ENCODE measurements at regions not wholly inside any gene's neighbourhood (a gene's known extent, or its start where the extent isn't known, plus 50 kb on each side); places are given as distances from the start of the nearest gene placed in this dataset.
"Not testable (repeated sequence)": the region's sequence is repeated elsewhere in the genome, so short reads cannot be mapped to it uniquely, and the experiment has no call there.

GRCh38 chr13:50167967-50168366 is 152.7 kb downstream of the KCNRG start:
- Histone ChIP-seq H3K27ac (ENCODE audit: insufficient read depth, low read length, poor library complexity, severe bottlenecking) (no peak overlapping the region), H3K27me3 (replicated peaks; ENCODE audit: control insufficient read depth, insufficient read depth, low read length, poor library complexity, severe bottlenecking) (no peaks in the 10 kb centered on the region), H3K4me1 (ENCODE audit: control insufficient read depth, insufficient read depth, low read length, poor library complexity, severe bottlenecking) (no peaks in the 10 kb centered on the region), H3K4me3 (ENCODE audit: insufficient read depth, low read depth, low read length, poor library complexity, severe bottlenecking) (no peak overlapping the region), H3K9me3 (ENCODE audit: control insufficient read depth, low read length) (no peaks in the 10 kb centered on the region), H3K36me3 (ENCODE audit: control insufficient read depth, insufficient read depth, low read length) (no peaks in the 10 kb centered on the region)
- DNase-seq, result no peak

- H3K36me3 ChIP-seq (ENCODE audit: control insufficient read depth, insufficient read depth, low read length), result no peaks in the 10 kb centered on the region
- no peaks in the 10 kb centered on the region for H3K9me3 ChIP-seq (ENCODE audit: control insufficient read depth, low read length)
- no peaks in the 10 kb centered on the region for H3K4me1 ChIP-seq (ENCODE audit: control insufficient read depth, insufficient read depth, low read length, poor library complexity, severe bottlenecking)
- no peak for DNase-seq
- no peaks in the 10 kb centered on the region for H3K27me3 ChIP-seq (replicated peaks; ENCODE audit: control insufficient read depth, insufficient read depth, low read length, poor library complexity, severe bottlenecking)
- no peak overlapping the region for H3K4me3 ChIP-seq (ENCODE audit: insufficient read depth, low read depth, low read length, poor library complexity, severe bottlenecking)
- no peak overlapping the region for H3K27ac ChIP-seq (ENCODE audit: insufficient read depth, low read length, poor library complexity, severe bottlenecking)
These were observed 153.5 kb downstream of the KCNRG start for GRCh38 chr13:50168786-50169185.

DNA sequence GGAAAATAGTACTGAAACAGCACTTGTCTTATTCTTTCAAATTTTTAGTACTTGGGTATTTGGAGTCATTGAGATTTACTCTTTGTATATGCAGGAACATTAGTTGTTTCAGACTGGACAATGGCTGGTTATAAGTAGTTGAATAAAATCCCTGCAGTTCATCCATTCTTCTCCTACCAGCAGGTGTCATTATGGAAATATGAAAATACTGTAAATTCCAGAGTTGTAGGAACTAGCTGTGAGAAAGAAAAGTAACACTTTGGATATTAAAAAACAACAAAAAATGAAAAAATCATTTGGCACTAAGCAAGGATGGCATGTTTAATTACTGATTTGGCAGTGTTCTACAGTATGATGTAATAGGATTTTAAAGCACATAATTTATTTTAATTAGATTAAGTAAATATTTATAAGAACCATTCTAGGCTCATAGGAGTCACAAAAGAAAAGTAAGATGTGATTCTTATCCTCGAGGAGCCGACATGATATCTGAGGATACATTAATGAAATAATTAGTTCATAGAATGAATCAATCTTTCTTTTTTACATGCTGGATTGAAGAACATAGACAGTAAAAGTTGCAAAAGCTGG is 155.3 kb downstream of the KCNRG start:
- DNase-seq, result no peak
- Histone ChIP-seq H3K27me3 (replicated peaks; ENCODE audit: control insufficient read depth, insufficient read depth, low read length, poor library complexity, severe bottlenecking) (no peaks in the 10 kb centered on the region), H3K9me3 (ENCODE audit: control insufficient read depth, low read length) (no peaks in the 10 kb centered on the region), H3K4me1 (ENCODE audit: control insufficient read depth, insufficient read depth, low read length, poor library complexity, severe bottlenecking) (no peaks in the 10 kb centered on the region), H3K4me3 (ENCODE audit: insufficient read depth, low read depth, low read length, poor library complexity, severe bottlenecking) (no peak overlapping the region), H3K36me3 (ENCODE audit: control insufficient read depth, insufficient read depth, low read length) (no peaks in the 10 kb centered on the region), H3K27ac (ENCODE audit: insufficient read depth, low read length, poor library complexity, severe bottlenecking) (no peak overlapping the region)

- no peak for DNase-seq
- H3K36me3 ChIP-seq (ENCODE audit: control insufficient read depth, insufficient read depth, low read length), result no peaks in the 10 kb centered on the region
- no peaks in the 10 kb centered on the region for H3K27me3 ChIP-seq (replicated peaks; ENCODE audit: control insufficient read depth, insufficient read depth, low read length, poor library complexity, severe bottlenecking)
- H3K4me3 ChIP-seq (ENCODE audit: insufficient read depth, low read depth, low read length, poor library complexity, severe bottlenecking), result no peak overlapping the region
- H3K27ac ChIP-seq (ENCODE audit: insufficient read depth, low read length, poor library complexity, severe bottlenecking), result no peak overlapping the region
- no peaks in the 10 kb centered on the region for H3K4me1 ChIP-seq (ENCODE audit: control insufficient read depth, insufficient read depth, low read length, poor library complexity, severe bottlenecking)
- H3K9me3 ChIP-seq (ENCODE audit: control insufficient read depth, low read length), result no peaks in the 10 kb centered on the region
These were observed 156.5 kb downstream of the KCNRG start for GRCh38 chr13:50171590-50172282.

DNA sequence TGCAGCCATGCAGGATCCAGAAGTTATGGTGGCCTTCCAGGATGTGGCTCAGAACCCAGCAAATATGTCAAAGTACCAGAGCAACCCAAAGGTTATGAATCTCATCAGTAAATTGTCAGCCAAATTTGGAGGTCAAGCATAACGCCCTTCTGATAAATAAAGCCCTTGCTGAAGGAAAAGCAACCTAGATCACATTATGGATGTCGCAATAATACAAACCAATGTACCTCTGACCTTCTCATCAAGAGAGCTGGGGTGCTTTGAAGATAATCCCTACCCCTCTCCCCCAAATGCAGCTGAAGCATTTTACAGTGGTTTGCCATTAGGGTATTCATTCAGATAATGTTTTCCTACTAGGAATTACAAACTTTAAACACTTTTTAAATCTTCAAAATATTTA is 157.8 kb downstream of the KCNRG start:
- H3K9me3 ChIP-seq (ENCODE audit: control insufficient read depth, low read length); H3K36me3 ChIP-seq (ENCODE audit: control insufficient read depth, insufficient read depth, low read length): not testable (repeated sequence)

GRCh38 chr13:50174630-50175029 is 159.4 kb downstream of the KCNRG start:
- DNase-seq, result no peak
- H3K36me3 ChIP-seq (ENCODE audit: control insufficient read depth, insufficient read depth, low read length), result no peaks in the 10 kb centered on the region
- H3K27ac ChIP-seq (ENCODE audit: insufficient read depth, low read length, poor library complexity, severe bottlenecking), result no peak overlapping the region

More for the DNA sequence above, 157.8 kb downstream of the KCNRG start:
- H3K4me3 ChIP-seq (ENCODE audit: insufficient read depth, low read depth, low read length, poor library complexity, severe bottlenecking); H3K4me1 ChIP-seq (ENCODE audit: control insufficient read depth, insufficient read depth, low read length, poor library complexity, severe bottlenecking); H3K27me3 ChIP-seq (replicated peaks; ENCODE audit: control insufficient read depth, insufficient read depth, low read length, poor library complexity, severe bottlenecking); DNase-seq; H3K27ac ChIP-seq (ENCODE audit: insufficient read depth, low read length, poor library complexity, severe bottlenecking): not testable (repeated sequence)

GRCh38 chr13:50179977-50180376 is 164.7 kb downstream of the KCNRG start:
- DNase-seq, result no peak

More at GRCh38 chr13:50174630-50175029, 159.4 kb downstream of the KCNRG start:
- H3K4me1 ChIP-seq (ENCODE audit: control insufficient read depth, insufficient read depth, low read length, poor library complexity, severe bottlenecking), result no peaks in the 10 kb centered on the region
- H3K9me3 ChIP-seq (ENCODE audit: control insufficient read depth, low read length), result no peaks in the 10 kb centered on the region
- no peak overlapping the region for H3K4me3 ChIP-seq (ENCODE audit: insufficient read depth, low read depth, low read length, poor library complexity, severe bottlenecking)
- no peaks in the 10 kb centered on the region for H3K27me3 ChIP-seq (replicated peaks; ENCODE audit: control insufficient read depth, insufficient read depth, low read length, poor library complexity, severe bottlenecking)

DNA sequence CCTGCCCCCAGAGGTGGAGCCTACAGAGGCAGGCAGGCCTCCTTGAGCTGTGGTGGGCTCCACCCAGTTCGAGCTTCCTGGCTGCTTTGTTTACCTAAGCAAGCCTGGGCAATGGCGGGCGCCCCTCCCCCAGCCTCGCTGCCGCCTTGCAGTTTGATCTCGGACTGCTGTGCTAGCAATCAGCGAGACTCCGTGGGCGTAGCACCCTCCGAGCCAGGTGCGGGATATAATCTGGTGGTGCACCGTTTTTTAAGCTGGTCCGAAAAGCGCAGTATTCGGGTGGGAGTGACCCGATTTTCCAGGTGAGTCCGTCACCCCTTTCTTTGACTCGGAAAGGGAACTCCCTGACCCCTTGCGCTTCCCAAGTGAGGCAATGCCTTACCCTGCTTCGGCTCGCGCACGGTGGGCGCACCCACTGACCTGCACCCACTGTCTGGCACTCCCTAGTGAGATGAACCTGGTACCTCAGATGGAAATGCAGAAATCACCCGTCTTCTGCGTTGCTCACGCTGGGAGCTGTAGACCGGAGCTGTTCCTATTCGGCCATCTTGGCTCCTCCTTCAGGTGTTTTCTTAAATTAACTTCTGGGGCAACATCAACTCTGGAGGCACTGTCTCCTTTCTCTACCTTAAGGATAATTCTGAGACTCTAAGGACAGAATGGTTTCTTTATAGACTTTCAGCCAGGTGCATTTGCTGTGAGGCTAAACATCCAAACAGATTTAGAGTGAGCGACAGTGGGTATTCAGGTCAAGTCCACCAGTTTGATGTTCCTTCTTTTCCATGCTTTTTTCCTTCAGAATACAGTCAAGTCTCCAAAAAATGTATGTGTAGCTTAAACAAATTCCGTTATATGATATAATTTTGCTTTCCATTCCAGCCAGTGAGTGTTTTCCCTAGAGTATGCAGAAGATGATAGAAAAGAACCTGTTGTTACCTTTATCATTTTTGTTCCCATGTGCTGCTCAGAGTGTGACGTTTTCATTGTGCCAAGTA is 170.8 kb downstream of the KCNRG start:
- H3K4me3 ChIP-seq (ENCODE audit: insufficient read depth, low read depth, low read length, poor library complexity, severe bottlenecking); H3K27ac ChIP-seq (ENCODE audit: insufficient read depth, low read length, poor library complexity, severe bottlenecking); H3K27me3 ChIP-seq (replicated peaks; ENCODE audit: control insufficient read depth, insufficient read depth, low read length, poor library complexity, severe bottlenecking); DNase-seq; H3K36me3 ChIP-seq (ENCODE audit: control insufficient read depth, insufficient read depth, low read length); H3K4me1 ChIP-seq (ENCODE audit: control insufficient read depth, insufficient read depth, low read length, poor library complexity, severe bottlenecking); H3K9me3 ChIP-seq (ENCODE audit: control insufficient read depth, low read length): not testable (repeated sequence)

More at GRCh38 chr13:50179977-50180376, 164.7 kb downstream of the KCNRG start:
- Histone ChIP-seq H3K27ac (ENCODE audit: insufficient read depth, low read length, poor library complexity, severe bottlenecking) (no peak overlapping the region), H3K36me3 (ENCODE audit: control insufficient read depth, insufficient read depth, low read length) (no peaks in the 10 kb centered on the region), H3K9me3 (ENCODE audit: control insufficient read depth, low read length) (no peaks in the 10 kb centered on the region), H3K27me3 (replicated peaks; ENCODE audit: control insufficient read depth, insufficient read depth, low read length, poor library complexity, severe bottlenecking) (no peaks in the 10 kb centered on the region), H3K4me3 (ENCODE audit: insufficient read depth, low read depth, low read length, poor library complexity, severe bottlenecking) (no peak overlapping the region), H3K4me1 (ENCODE audit: control insufficient read depth, insufficient read depth, low read length, poor library complexity, severe bottlenecking) (no peaks in the 10 kb centered on the region)

DNA sequence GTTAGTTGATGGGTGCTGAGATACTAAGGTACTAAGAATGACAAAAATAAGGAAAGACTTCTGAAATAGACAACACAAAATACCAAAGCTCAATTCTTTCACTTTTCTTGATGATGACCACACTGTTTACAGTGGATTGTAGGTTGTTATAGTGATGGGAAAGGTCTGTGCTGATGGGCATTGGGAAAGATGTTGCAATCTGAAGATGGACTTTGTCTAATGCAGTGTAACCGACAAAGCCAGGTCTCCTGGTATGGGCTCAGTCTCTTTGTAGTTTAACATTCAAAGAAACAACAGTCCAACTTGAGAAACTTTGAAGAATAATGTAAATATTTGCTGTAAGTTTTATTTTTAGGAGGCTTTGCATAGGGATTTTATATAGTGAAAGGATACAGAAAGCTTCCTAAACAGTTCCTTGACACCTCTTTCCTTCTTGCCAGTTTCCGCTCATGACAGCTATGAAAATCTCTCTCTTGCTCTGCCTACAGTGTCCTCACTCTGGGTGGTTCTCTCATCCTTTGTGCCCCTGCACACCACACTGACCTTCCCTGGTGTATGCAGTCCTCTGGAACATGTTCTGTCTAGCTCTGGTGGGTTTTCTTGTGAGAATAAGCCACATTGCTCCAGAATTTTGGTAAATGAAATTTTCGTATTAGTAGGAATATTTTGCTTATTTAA is 172.2 kb downstream of the KCNRG start:
- no peaks in the 10 kb centered on the region for H3K27me3 ChIP-seq (replicated peaks; ENCODE audit: control insufficient read depth, insufficient read depth, low read length, poor library complexity, severe bottlenecking)
- H3K9me3 ChIP-seq (ENCODE audit: control insufficient read depth, low read length), result no peaks in the 10 kb centered on the region
- H3K27ac ChIP-seq (ENCODE audit: insufficient read depth, low read length, poor library complexity, severe bottlenecking), result no peak overlapping the region
- H3K36me3 ChIP-seq (ENCODE audit: control insufficient read depth, insufficient read depth, low read length), result no peaks in the 10 kb centered on the region
- DNase-seq, result no peak
- H3K4me1 ChIP-seq (ENCODE audit: control insufficient read depth, insufficient read depth, low read length, poor library complexity, severe bottlenecking), result no peaks in the 10 kb centered on the region
- H3K4me3 ChIP-seq (ENCODE audit: insufficient read depth, low read depth, low read length, poor library complexity, severe bottlenecking), result no peak overlapping the region

Measured in effector memory CD4-positive, alpha-beta T cell (primary cell).